H9 (cell line): ENCODE measurements at regions not wholly inside any gene's neighbourhood (a gene's known extent, or its start where the extent isn't known, plus 50 kb on each side); places are given as distances from the start of the nearest gene placed in this dataset.

Source experiments
- DNase-seq: peaks from one replicate; pipeline ENCODE4 v3.0.0-alpha.2; 2017
- H2AFZ ChIP-seq: one replicate; pipeline ENCODE4 v1.6.1; 2013; ENCODE audit warnings: mild to moderate bottlenecking, low read length, control low read depth, moderate library complexity
- H2AK5ac ChIP-seq: 2 replicates; pipeline ENCODE4 v1.6.1; 2013; ENCODE audit warnings: low read length, control low read depth, mixed read lengths; ENCODE audit not compliant: insufficient read length
- H2BK120ac ChIP-seq: one replicate; pipeline ENCODE4 v1.6.1; 2013; ENCODE audit warnings: low read depth, mild to moderate bottlenecking, low read length, control low read depth, inconsistent platforms; ENCODE audit not compliant: poor library complexity, severe bottlenecking
- H2BK12ac ChIP-seq: 2 replicates; pipeline ENCODE4 v1.6.1; 2013; ENCODE audit warnings: low read length, control low read depth, mixed read lengths, low read depth; ENCODE audit not compliant: insufficient read length
- H2BK15ac ChIP-seq: 2 replicates; pipeline ENCODE4 v1.6.1; 2013; ENCODE audit warnings: low read depth, low read length, control low read depth
- H2BK20ac ChIP-seq: one replicate; pipeline ENCODE4 v1.6.1; 2013; ENCODE audit warnings: low read depth, mild to moderate bottlenecking, low read length, control low read depth, inconsistent platforms; ENCODE audit not compliant: poor library complexity, severe bottlenecking
- H2BK5ac ChIP-seq: 2 replicates; pipeline ENCODE4 v1.6.1; 2013; ENCODE audit warnings: low read length, control low read depth, mixed read lengths; ENCODE audit not compliant: insufficient read length
- H3K14ac ChIP-seq: 2 replicates; pipeline ENCODE4 v1.6.1; 2013; ENCODE audit warnings: low read length, control low read depth; ENCODE audit not compliant: insufficient read depth
- H3K18ac ChIP-seq: 2 replicates; pipeline ENCODE4 v1.6.1; 2013; ENCODE audit warnings: low read depth, mild to moderate bottlenecking, mixed read lengths, low read length, control low read depth; ENCODE audit not compliant: insufficient read length
- H3K23ac ChIP-seq: 2 replicates; pipeline ENCODE4 v1.6.1; 2013; ENCODE audit warnings: low read length, control low read depth, mixed read lengths, low read depth; ENCODE audit not compliant: insufficient read length
- H3K23me2 ChIP-seq: 2 replicates; pipeline ENCODE4 v1.6.1; 2013; ENCODE audit warnings: low read depth, mild to moderate bottlenecking, mixed read lengths, low read length, control low read depth; ENCODE audit not compliant: insufficient read length, poor library complexity, severe bottlenecking
- H3K27ac ChIP-seq: 2 replicates; pipeline ENCODE4 v1.5.1; 2013; ENCODE audit warnings: low read length, control low read depth, mixed read lengths, low read depth; ENCODE audit not compliant: insufficient read length
- H3K27me3 ChIP-seq: 2 replicates; pipeline ENCODE4 v1.6.1; 2013; ENCODE audit warnings: low read length, control low read depth, inconsistent platforms; ENCODE audit not compliant: insufficient read depth
- H3K4ac ChIP-seq: 2 replicates; pipeline ENCODE4 v1.6.1; 2013; ENCODE audit warnings: low read depth, mild to moderate bottlenecking, control low read depth, inconsistent platforms, low read length, moderate library complexity
- H3K4me1 ChIP-seq: 2 replicates; pipeline ENCODE4 v1.6.1; 2013; ENCODE audit warnings: low read length, control low read depth, inconsistent platforms; ENCODE audit not compliant: insufficient read depth
- H3K4me2 ChIP-seq: 2 replicates; pipeline ENCODE4 v1.6.1; 2013; ENCODE audit warnings: low read length, control low read depth, mixed read lengths; ENCODE audit not compliant: insufficient read length, insufficient read depth
- H3K56ac ChIP-seq: 2 replicates; pipeline ENCODE4 v1.6.1; 2013; ENCODE audit warnings: low read depth, mild to moderate bottlenecking, mixed read lengths, low read length, control low read depth; ENCODE audit not compliant: insufficient read length
- H3K79me1 ChIP-seq: 2 replicates; pipeline ENCODE4 v1.6.1; 2013; ENCODE audit warnings: low read depth, mild to moderate bottlenecking, moderate library complexity, low read length, control low read depth, inconsistent platforms; ENCODE audit not compliant: insufficient read depth, poor library complexity, severe bottlenecking
- H3K79me2 ChIP-seq: 2 replicates; pipeline ENCODE4 v1.6.1; 2013; ENCODE audit warnings: low read length, control low read depth, inconsistent platforms; ENCODE audit not compliant: insufficient read depth
- H3K9ac ChIP-seq: 2 replicates; pipeline ENCODE4 v1.6.1; 2013; ENCODE audit warnings: low read length, control low read depth, mixed read lengths; ENCODE audit not compliant: insufficient read length; ENCODE audit errors: extremely low read depth
- H3K9me3 ChIP-seq: one replicate; pipeline ENCODE4 v1.6.1; 2013; ENCODE audit warnings: low read depth, low read length, inconsistent platforms; ENCODE audit not compliant: control insufficient read depth
- H3T11ph ChIP-seq: one replicate; pipeline ENCODE4 v1.6.1; 2013; ENCODE audit warnings: mild to moderate bottlenecking, low read length, control low read depth, inconsistent platforms
- H4K20me1 ChIP-seq: one replicate; pipeline ENCODE4 v1.6.1; 2013; ENCODE audit not compliant: control insufficient read depth, insufficient read length, insufficient read depth
- H4K5ac ChIP-seq: 2 replicates; pipeline ENCODE4 v1.6.1; 2013; ENCODE audit warnings: low read depth, mild to moderate bottlenecking, mixed read lengths, low read length, control low read depth; ENCODE audit not compliant: insufficient read length
- H4K8ac ChIP-seq: replicated peaks from 2 replicates; pipeline ENCODE4 v1.6.1; 2013; ENCODE audit warnings: low read length, control low read depth, mixed read lengths, low read depth; ENCODE audit not compliant: insufficient read length
- H4K91ac ChIP-seq: 2 replicates; pipeline ENCODE4 v1.6.1; 2013; ENCODE audit warnings: low read depth, mild to moderate bottlenecking, moderate library complexity, mixed read lengths, low read length, control low read depth; ENCODE audit not compliant: insufficient read length
- H3K27ac Mint-ChIP-seq, 3 experiments: 2 replicates in 2 of 3; 3 replicates in 1 of 3; pipeline ENCODE4 v1.8.0; 2020 to 2021; ENCODE audit warnings: mixed read lengths in 3 of 3, mild to moderate bottlenecking in 1 of 3, moderate library complexity in 1 of 3
- H3K27me3 Mint-ChIP-seq: 2 replicates; pipeline ENCODE4 v1.8.0; 2021; ENCODE audit warnings: low read depth, mild to moderate bottlenecking, moderate library complexity, mixed read lengths
- H3K36me3 Mint-ChIP-seq, 3 experiments: 2 replicates in 2 of 3; 3 replicates in 1 of 3; pipeline ENCODE4 v1.8.0; 2020 to 2021; ENCODE audit warnings: low read depth in 3 of 3, mixed read lengths in 3 of 3; ENCODE audit not compliant: insufficient read depth in 1 of 3
- H3K4me1 Mint-ChIP-seq, 2 experiments: 2 replicates each; pipeline ENCODE4 v1.8.0; 2020; ENCODE audit warnings: mixed read lengths in 2 of 2
- H3K4me3 Mint-ChIP-seq, 2 experiments: 2 replicates in 1 of 2; 3 replicates in 1 of 2; pipeline ENCODE4 v1.8.0; 2020 to 2021; ENCODE audit warnings: mild to moderate bottlenecking in 2 of 2, mixed read lengths in 2 of 2, moderate library complexity in 1 of 2
- H3K9me3 Mint-ChIP-seq, 2 experiments: 2 replicates in 1 of 2; 3 replicates in 1 of 2; pipeline ENCODE4 v1.8.0; 2020; ENCODE audit warnings: mild to moderate bottlenecking in 2 of 2, mixed read lengths in 2 of 2, moderate library complexity in 1 of 2
- CTCF ChIP-seq: fragments of 200-600 bp; sonication (generic); conservative IDR thresholded peaks from 3 replicates; pipeline ENCODE4 v1.8.0; 2021; ENCODE audit warnings: antibody characterized with exemption, mild to moderate bottlenecking

GRCh38 chr4:137949746-137950145 lies 292.4 kb downstream of the SLC7A11 start:
- no peak overlapping the region for H3K18ac ChIP-seq
- no peak overlapping the region for H3K4me3 Mint-ChIP-seq
- no peak overlapping the region for H3K14ac ChIP-seq
- no peak overlapping the region for H2BK120ac ChIP-seq
- no peak overlapping the region for H2BK20ac ChIP-seq
- H3K4me1 Mint-ChIP-seq = peaks cover 0 to 4% of the 10 kb centered on the region in 2 experiments; a peak in 1 of 4 replicates
- H3T11ph ChIP-seq = no peak overlapping the region
- no peak overlapping the region for H2BK5ac ChIP-seq
- H2AK5ac ChIP-seq = no peak overlapping the region
- no peak overlapping the region for H3K23ac ChIP-seq
- no peak overlapping the region for H4K91ac ChIP-seq
- no peak overlapping the region for H3K9ac ChIP-seq
- H3K4me1 ChIP-seq = no peaks in the 10 kb centered on the region
- H3K56ac ChIP-seq = no peak overlapping the region
- H3K9me3 Mint-ChIP-seq = peaks cover 0 to 2% of the 10 kb centered on the region in 2 experiments; a peak in 3 of 5 replicates
- no peaks in the 10 kb centered on the region for H3K27me3 ChIP-seq
- no peak overlapping the region for H2AFZ ChIP-seq
- no peak overlapping the region for H4K8ac ChIP-seq
- H2BK15ac ChIP-seq = no peak overlapping the region
- TF ChIP-seq CTCF = no peak
- no peaks in the 10 kb centered on the region for H3K23me2 ChIP-seq
- H3K79me1 ChIP-seq = no peaks in the 10 kb centered on the region
- H3K36me3 Mint-ChIP-seq = no peaks in the 10 kb centered on the region
- no peak overlapping the region for H3K4me2 ChIP-seq
- H3K9me3 ChIP-seq = no peaks in the 10 kb centered on the region
- no peak for DNase-seq
- H3K27me3 Mint-ChIP-seq = no peaks in the 10 kb centered on the region
- H3K79me2 ChIP-seq = no peaks in the 10 kb centered on the region
- no peak overlapping the region for H2BK12ac ChIP-seq
- no peak overlapping the region for H4K5ac ChIP-seq
- H3K4ac ChIP-seq = no peak overlapping the region
- no peak overlapping the region for H3K27ac Mint-ChIP-seq
- no peaks in the 10 kb centered on the region for H4K20me1 ChIP-seq
- no peak overlapping the region for H3K27ac ChIP-seq
